ENCODE measurements at regions not wholly inside any gene's neighbourhood (a gene's known extent, or its start where the extent isn't known, plus 50 kb on each side); places are given as distances from the start of the nearest gene placed in this dataset.

GRCh38 chr7:131109011-131109758 is 218.5 kb upstream of the MKLN1 start:
- TF ChIP-seq CTCF (IDR thresholded peaks at IDR 0.05) (no peak), ZFX (IDR thresholded peaks at IDR 0.05; ENCODE audit: borderline replicate concordance) (no peak)

Data from 22Rv1 (cell line).